ENCODE measurements at regions not wholly inside any gene's neighbourhood (a gene's known extent, or its start where the extent isn't known, plus 50 kb on each side); places are given as distances from the start of the nearest gene placed in this dataset.

DNA sequence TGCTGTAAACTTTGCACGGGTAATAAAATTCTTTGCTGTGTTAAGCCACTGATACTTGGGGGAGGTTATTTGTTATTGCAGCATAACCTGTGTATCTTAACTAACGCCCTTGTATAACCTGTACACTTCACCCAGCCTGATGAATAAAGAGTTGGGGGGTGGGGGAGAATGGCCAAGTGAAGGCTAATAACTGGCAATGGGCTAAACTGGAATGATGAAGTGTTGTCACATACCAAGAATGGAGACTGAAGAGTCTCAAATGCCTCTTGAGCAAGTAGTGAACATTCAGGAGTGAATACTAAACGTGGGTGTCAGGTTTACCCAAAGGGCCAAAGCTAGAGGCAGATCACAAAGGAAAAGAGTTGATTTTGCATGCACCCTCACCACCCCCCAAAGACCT, 169.4 kb downstream of the C1orf94 start:
- no peak for TF ChIP-seq ZNF558 (tag by site-specific recombination; IDR thresholded peaks at IDR 0.05)
- TF ChIP-seq, protein P1, sequence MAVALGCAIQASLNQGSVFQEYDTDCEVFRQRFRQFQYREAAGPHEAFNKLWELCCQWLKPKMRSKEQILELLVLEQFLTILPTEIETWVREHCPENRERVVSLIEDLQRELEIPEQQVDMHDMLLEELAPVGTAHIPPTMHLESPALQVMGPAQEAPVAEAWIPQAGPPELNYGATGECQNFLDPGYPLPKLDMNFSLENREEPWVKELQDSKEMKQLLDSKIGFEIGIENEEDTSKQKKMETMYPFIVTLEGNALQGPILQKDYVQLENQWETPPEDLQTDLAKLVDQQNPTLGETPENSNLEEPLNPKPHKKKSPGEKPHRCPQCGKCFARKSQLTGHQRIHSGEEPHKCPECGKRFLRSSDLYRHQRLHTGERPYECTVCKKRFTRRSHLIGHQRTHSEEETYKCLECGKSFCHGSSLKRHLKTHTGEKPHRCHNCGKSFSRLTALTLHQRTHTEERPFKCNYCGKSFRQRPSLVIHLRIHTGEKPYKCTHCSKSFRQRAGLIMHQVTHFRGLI (tag by site-specific recombination; IDR thresholded peaks at IDR 0.05) = no peak
- no peak for TF ChIP-seq ZNF311 (tag by site-specific recombination; IDR thresholded peaks at IDR 0.05; ENCODE audit: borderline replicate concordance)
- TF ChIP-seq, protein P2, sequence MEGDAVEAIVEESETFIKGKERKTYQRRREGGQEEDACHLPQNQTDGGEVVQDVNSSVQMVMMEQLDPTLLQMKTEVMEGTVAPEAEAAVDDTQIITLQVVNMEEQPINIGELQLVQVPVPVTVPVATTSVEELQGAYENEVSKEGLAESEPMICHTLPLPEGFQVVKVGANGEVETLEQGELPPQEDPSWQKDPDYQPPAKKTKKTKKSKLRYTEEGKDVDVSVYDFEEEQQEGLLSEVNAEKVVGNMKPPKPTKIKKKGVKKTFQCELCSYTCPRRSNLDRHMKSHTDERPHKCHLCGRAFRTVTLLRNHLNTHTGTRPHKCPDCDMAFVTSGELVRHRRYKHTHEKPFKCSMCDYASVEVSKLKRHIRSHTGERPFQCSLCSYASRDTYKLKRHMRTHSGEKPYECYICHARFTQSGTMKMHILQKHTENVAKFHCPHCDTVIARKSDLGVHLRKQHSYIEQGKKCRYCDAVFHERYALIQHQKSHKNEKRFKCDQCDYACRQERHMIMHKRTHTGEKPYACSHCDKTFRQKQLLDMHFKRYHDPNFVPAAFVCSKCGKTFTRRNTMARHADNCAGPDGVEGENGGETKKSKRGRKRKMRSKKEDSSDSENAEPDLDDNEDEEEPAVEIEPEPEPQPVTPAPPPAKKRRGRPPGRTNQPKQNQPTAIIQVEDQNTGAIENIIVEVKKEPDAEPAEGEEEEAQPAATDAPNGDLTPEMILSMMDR (tag by site-specific recombination; IDR thresholded peaks at IDR 0.05) = no peak
- TF ChIP-seq, protein P3, sequence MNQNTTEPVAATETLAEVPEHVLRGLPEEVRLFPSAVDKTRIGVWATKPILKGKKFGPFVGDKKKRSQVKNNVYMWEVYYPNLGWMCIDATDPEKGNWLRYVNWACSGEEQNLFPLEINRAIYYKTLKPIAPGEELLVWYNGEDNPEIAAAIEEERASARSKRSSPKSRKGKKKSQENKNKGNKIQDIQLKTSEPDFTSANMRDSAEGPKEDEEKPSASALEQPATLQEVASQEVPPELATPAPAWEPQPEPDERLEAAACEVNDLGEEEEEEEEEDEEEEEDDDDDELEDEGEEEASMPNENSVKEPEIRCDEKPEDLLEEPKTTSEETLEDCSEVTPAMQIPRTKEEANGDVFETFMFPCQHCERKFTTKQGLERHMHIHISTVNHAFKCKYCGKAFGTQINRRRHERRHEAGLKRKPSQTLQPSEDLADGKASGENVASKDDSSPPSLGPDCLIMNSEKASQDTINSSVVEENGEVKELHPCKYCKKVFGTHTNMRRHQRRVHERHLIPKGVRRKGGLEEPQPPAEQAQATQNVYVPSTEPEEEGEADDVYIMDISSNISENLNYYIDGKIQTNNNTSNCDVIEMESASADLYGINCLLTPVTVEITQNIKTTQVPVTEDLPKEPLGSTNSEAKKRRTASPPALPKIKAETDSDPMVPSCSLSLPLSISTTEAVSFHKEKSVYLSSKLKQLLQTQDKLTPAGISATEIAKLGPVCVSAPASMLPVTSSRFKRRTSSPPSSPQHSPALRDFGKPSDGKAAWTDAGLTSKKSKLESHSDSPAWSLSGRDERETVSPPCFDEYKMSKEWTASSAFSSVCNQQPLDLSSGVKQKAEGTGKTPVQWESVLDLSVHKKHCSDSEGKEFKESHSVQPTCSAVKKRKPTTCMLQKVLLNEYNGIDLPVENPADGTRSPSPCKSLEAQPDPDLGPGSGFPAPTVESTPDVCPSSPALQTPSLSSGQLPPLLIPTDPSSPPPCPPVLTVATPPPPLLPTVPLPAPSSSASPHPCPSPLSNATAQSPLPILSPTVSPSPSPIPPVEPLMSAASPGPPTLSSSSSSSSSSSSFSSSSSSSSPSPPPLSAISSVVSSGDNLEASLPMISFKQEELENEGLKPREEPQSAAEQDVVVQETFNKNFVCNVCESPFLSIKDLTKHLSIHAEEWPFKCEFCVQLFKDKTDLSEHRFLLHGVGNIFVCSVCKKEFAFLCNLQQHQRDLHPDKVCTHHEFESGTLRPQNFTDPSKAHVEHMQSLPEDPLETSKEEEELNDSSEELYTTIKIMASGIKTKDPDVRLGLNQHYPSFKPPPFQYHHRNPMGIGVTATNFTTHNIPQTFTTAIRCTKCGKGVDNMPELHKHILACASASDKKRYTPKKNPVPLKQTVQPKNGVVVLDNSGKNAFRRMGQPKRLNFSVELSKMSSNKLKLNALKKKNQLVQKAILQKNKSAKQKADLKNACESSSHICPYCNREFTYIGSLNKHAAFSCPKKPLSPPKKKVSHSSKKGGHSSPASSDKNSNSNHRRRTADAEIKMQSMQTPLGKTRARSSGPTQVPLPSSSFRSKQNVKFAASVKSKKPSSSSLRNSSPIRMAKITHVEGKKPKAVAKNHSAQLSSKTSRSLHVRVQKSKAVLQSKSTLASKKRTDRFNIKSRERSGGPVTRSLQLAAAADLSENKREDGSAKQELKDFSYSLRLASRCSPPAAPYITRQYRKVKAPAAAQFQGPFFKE (tag by site-specific recombination; IDR thresholded peaks at IDR 0.05; ENCODE audit: borderline replicate concordance) = no peak
- TF ChIP-seq ZNF548 (tag by site-specific recombination; IDR thresholded peaks at IDR 0.05) = no peak
- TF ChIP-seq BCL11B (tag by site-specific recombination; IDR thresholded peaks at IDR 0.05; ENCODE audit: low read depth) = no peak
- TF ChIP-seq ZNF621 (tag by site-specific recombination; IDR thresholded peaks at IDR 0.05) = no peak
